Endothelial cell of umbilical vein (primary cell): ENCODE measurements at regions not wholly inside any gene's neighbourhood (a gene's known extent, or its start where the extent isn't known, plus 50 kb on each side); places are given as distances from the start of the nearest gene placed in this dataset.

Experiments
- BruUV-seq: library from RNA; stranded (reverse); fragments of 400-500 nt; replicated peaks from 2 replicates; lab custom pipeline; 2021; lab: Mats Ljungman, UMichigan
- CTCF ChIA-PET: fragments of 300-600, 350-600 bp; sonication (Branson Sonifier 250); formaldehyde crosslinking; loops from one replicate; lab custom pipeline; 2021; ENCODE audit warnings: antibody characterized with exemption, inconsistent platforms; lab: Charles Lee
- POLR2A ChIA-PET: fragments of 300-600, 350-600 bp; sonication (Branson Sonifier 250); formaldehyde crosslinking; loops from one replicate; lab custom pipeline; 2021; ENCODE audit warnings: antibody characterized with exemption, inconsistent platforms; lab: Charles Lee
- DNase-seq: peaks from one replicate; pipeline ENCODE4 v3.0.0-alpha.2; 2011; ENCODE audit warnings: low read depth, low spot score
- FAIRE-seq: peaks from 2 replicates; lab custom pipeline; 2011; peaks lifted over from hg19 to GRCh38; lab: Jason Lieb, UNC
- H2AFZ ChIP-seq: 2 replicates; pipeline ENCODE4 v1.6.0; 2012; ENCODE audit warnings: low read depth, low read length, control low read depth, inconsistent platforms
- H3K27ac ChIP-seq: 2 replicates; pipeline ENCODE4 v1.5.1; 2011; ENCODE audit warnings: low read depth, mild to moderate bottlenecking, control low read depth, low read length, moderate library complexity; ENCODE audit not compliant: insufficient read depth
- H3K27me3 ChIP-seq, 2 experiments: 2 replicates each; pipeline versions ENCODE4 v1.6.0 to v1.6.1; 2011; ENCODE audit warnings: low read length in 2 of 2, mixed read lengths in 1 of 2; ENCODE audit not compliant: control insufficient read depth in 2 of 2, insufficient read depth in 2 of 2
- H3K36me3 ChIP-seq, 2 experiments: 2 replicates in 1 of 2; 3 replicates in 1 of 2; pipeline ENCODE4 v1.5.1; 2011; ENCODE audit warnings: low read length in 2 of 2, mild to moderate bottlenecking in 1 of 2, moderate library complexity in 1 of 2; ENCODE audit not compliant: control insufficient read depth in 2 of 2, insufficient read depth in 2 of 2; ENCODE audit errors: extremely low read depth in 1 of 2
- H3K4me1 ChIP-seq: 3 replicates; pipeline ENCODE4 v1.5.1; 2011; ENCODE audit warnings: mild to moderate bottlenecking, low read length; ENCODE audit not compliant: control insufficient read depth, insufficient read depth; ENCODE audit errors: extremely low read depth
- H3K4me2 ChIP-seq: 2 replicates; pipeline ENCODE4 v1.6.1; 2011; ENCODE audit warnings: low read length, control low read depth, mixed read lengths; ENCODE audit not compliant: insufficient read depth
- H3K4me3 ChIP-seq, 3 experiments: fragments of 200-600 bp in 1 of 3; sonication (generic), shearing (Covaris generic) in 1 of 3; replicated peaks in 1 of 3; 2 replicates each; pipeline ENCODE4 v1.5.1; 2011 to 2016; ENCODE audit warnings: control low read depth in 3 of 3, low read length in 3 of 3, mild to moderate bottlenecking in 2 of 3, inconsistent platforms in 1 of 3, low read depth in 1 of 3, moderate library complexity in 1 of 3; ENCODE audit not compliant: insufficient read depth in 1 of 3
- H3K79me2 ChIP-seq: 2 replicates; pipeline ENCODE4 v1.6.0; 2012; ENCODE audit warnings: low read length, inconsistent platforms; ENCODE audit not compliant: control insufficient read depth, insufficient read depth
- H3K9ac ChIP-seq: replicated peaks from 2 replicates; pipeline ENCODE3; 2011; ENCODE audit warnings: low read length, control low read depth; ENCODE audit not compliant: insufficient read depth; ENCODE audit errors: extremely low read depth
- H3K9me1 ChIP-seq: replicated peaks from 3 replicates; pipeline ENCODE4 v1.6.0; 2011; ENCODE audit warnings: mild to moderate bottlenecking, low read length; ENCODE audit not compliant: control insufficient read depth, insufficient read depth; ENCODE audit errors: extremely low read depth
- H3K9me3 ChIP-seq: replicated peaks from 2 replicates; pipeline ENCODE4 v1.5.1; 2012; ENCODE audit warnings: low read length, inconsistent platforms; ENCODE audit not compliant: control insufficient read depth, insufficient read depth
- H4K20me1 ChIP-seq: replicated peaks from 2 replicates; pipeline ENCODE3; 2011; ENCODE audit warnings: mild to moderate bottlenecking, low read length; ENCODE audit not compliant: control insufficient read depth, insufficient read depth; ENCODE audit errors: extremely low read depth
- CTCF ChIP-seq, 2 donors: IDR thresholded peaks; 1 replicate in 1 of 2; 2 replicates in 1 of 2; pipeline ENCODE4 v1.5.1; 2011; ENCODE audit warnings: low read length in 2 of 2, mild to moderate bottlenecking in 2 of 2, moderate library complexity in 2 of 2, control low read depth in 1 of 2, inconsistent platforms in 1 of 2, low read depth in 1 of 2; ENCODE audit not compliant: insufficient read depth in 1 of 2; ENCODE audit errors: extremely low read depth in 1 of 2
- EZH2 ChIP-seq: IDR thresholded peaks from 2 replicates; pipeline ENCODE4 v1.6.1; 2012; ENCODE audit warnings: borderline replicate concordance, low read depth, mild to moderate bottlenecking, moderate library complexity, low read length, inconsistent platforms; ENCODE audit not compliant: severe bottlenecking
- FOS ChIP-seq: IDR thresholded peaks from 2 replicates; pipeline ENCODE4 v1.6.1; 2011; ENCODE audit warnings: mild to moderate bottlenecking, low read length, moderate library complexity, borderline replicate concordance; ENCODE audit not compliant: insufficient read depth
- GATA2 ChIP-seq: IDR thresholded peaks from 2 replicates; pipeline ENCODE4 v1.7.0; 2011; ENCODE audit warnings: low read depth, mild to moderate bottlenecking, moderate library complexity, mixed read lengths, low read length; ENCODE audit not compliant: insufficient read length, insufficient read depth
- JUN ChIP-seq: IDR thresholded peaks from 2 replicates; pipeline ENCODE4 v1.6.1; 2011; ENCODE audit warnings: borderline replicate concordance, low read depth; ENCODE audit not compliant: insufficient read length, insufficient read depth
- MAX ChIP-seq: IDR thresholded peaks from 2 replicates; pipeline ENCODE4 v1.6.1; 2011; ENCODE audit not compliant: insufficient read depth, insufficient read length
- MYC ChIP-seq: IDR thresholded peaks from one replicate; pipeline ENCODE4 v1.6.1; 2011; ENCODE audit warnings: mild to moderate bottlenecking, low read depth, low read length
- POLR2A ChIP-seq: IDR thresholded peaks from 2 replicates; pipeline ENCODE4 v1.6.1; 2012; ENCODE audit warnings: low read depth, mild to moderate bottlenecking, control low read depth, low read length
- POLR2AphosphoS5 ChIP-seq: IDR thresholded peaks from 2 replicates; pipeline ENCODE4 v1.6.1; 2012; ENCODE audit warnings: low read depth, mild to moderate bottlenecking, control low read depth, low read length, moderate library complexity; ENCODE audit not compliant: insufficient read depth
- dilution Hi-C: fragments of 300-500 bp; cut with MboI; formaldehyde crosslinking; loops from one replicate; pipeline ENCODE4 v1.15.0; 2019; ENCODE audit warnings: low sequenced_read_pairs; ENCODE audit not compliant: extremely low pct_ligation_motif_present
- intact Hi-C: fragments of 100-400 bp; cut with micrococcal nuclease; formaldehyde crosslinking; loops from one replicate; pipeline ENCODE4 v1.10.0; 2022

GRCh38 chr6:91994787-91995186 is 1407.9 kb upstream of the MAP3K7 start:
- H3K36me3 ChIP-seq = no peaks in the 10 kb centered on the region

More at GRCh38 chr6:91994787-91995186, 1407.9 kb upstream of the MAP3K7 start:
- dilution Hi-C loops = no loop called here
- H3K9me1 ChIP-seq = no peaks in the 10 kb centered on the region
- H3K4me3 ChIP-seq = no peak overlapping the region
- DNase-seq (no peak), FAIRE-seq (no peak)
- intact Hi-C loops = no loop called here
- H3K9ac ChIP-seq = no peak overlapping the region
- no peaks in the 10 kb centered on the region for H3K27me3 ChIP-seq
- POLR2A ChIA-PET = no interaction called here
- no peak overlapping the region for H3K27ac ChIP-seq
- no peak for TF ChIP-seq FOS
- no peak for TF ChIP-seq POLR2AphosphoS5
- TF ChIP-seq CTCF (IDR thresholded peaks at IDR 0.05; ENCODE audit: extremely low read depth in 1 of 2, insufficient read depth in 1 of 2, low read depth in 1 of 2, low read length in 2 of 2) = no peak
- no peak for TF ChIP-seq MYC
- no peak for TF ChIP-seq MAX
- TF ChIP-seq JUN = no peak
- TF ChIP-seq GATA2 = no peak
- TF ChIP-seq POLR2A = no peak
- no peak for TF ChIP-seq EZH2
- H2AFZ ChIP-seq = no peak overlapping the region
- H3K9me3 ChIP-seq = no peaks in the 10 kb centered on the region
- no peaks in the 10 kb centered on the region for H4K20me1 ChIP-seq
- H3K4me1 ChIP-seq = no peaks in the 10 kb centered on the region
- no peak overlapping the region for H3K4me2 ChIP-seq
- CTCF ChIA-PET = no interaction called here
- no TSS peak for BruUV-seq
- H3K79me2 ChIP-seq = no peaks in the 10 kb centered on the region
